ENCODE measurements at regions not wholly inside any gene's neighbourhood (a gene's known extent, or its start where the extent isn't known, plus 50 kb on each side); places are given as distances from the start of the nearest gene placed in this dataset.

- no peaks in the 10 kb centered on the region for H3K36me3 ChIP-seq
- no peaks in the 10 kb centered on the region for H3K27me3 ChIP-seq
- H3K9me3 ChIP-seq = no peaks in the 10 kb centered on the region
- no peak for TF ChIP-seq CTCF (IDR thresholded peaks at IDR 0.05; ENCODE audit: low read depth, low read length)
- H3K4me3 ChIP-seq (ENCODE audit: low read depth, low read length) = no peak overlapping the region
- DNase-seq = no peak
- peaks cover 34% of the 10 kb centered on the region for H3K4me1 ChIP-seq
Observed at GRCh38 chr5:57696825-57697570, 214.4 kb upstream of the ACTBL2 start.

DNA sequence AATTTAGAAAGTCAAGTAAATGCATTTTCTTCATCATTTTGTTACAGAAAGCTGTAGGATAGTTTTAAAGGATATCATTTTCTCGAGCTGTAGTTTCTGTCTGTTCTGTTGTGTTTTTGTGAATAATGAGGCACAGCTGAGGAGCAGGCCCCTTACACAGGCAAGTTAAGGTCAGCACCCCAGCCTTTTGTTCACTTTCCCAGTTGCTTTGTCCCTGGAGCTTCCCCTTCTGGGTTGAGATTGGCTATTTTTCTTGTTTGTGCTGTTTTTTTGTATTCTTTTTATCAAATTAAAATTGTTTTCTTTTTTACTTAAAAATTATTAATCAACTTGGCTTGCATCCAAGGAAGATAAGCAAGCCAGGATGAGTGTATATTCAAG lies 213.8 kb upstream of the ACTBL2 start:
- no peak for DNase-seq
- Histone ChIP-seq H3K4me1 (peaks cover 37% of the 10 kb centered on the region), H3K4me3 (ENCODE audit: low read depth, low read length) (no peak overlapping the region), H3K36me3 (no peaks in the 10 kb centered on the region), H3K9me3 (no peaks in the 10 kb centered on the region), H3K27me3 (no peaks in the 10 kb centered on the region)
- TF ChIP-seq CTCF (IDR thresholded peaks at IDR 0.05; ENCODE audit: low read depth, low read length) = no peak

DNA sequence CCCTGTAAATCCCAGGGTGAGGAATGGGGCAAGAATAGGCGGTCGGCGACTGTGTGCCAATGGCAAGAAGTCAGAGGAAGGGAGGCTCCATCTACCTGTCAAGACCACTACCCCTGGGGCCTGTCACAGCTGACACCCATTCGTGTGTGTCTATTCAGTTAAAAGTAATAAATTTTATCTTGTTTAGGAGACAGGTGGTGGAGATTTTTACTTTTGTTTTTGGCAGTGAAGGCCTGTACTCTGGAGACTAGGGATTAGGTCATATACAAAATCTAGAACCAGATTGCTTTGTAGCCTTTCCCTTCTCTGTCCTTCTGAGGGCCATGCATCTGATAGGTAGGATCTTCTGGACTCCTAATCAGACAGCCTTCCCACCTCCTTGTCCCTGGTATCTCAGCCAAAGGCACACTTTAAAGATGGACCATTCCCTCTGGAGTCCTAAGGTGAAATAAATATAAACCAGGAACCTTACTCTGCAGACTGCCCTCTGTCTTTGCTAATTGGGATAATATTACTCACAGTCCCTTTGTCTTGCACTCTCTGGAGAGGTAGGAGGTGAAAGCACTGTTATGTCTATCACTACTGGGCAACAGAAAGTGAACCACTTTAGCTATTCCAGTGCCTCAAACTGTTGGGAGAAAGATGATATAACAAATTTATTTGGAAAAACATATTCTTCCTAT lies 213.2 kb upstream of the ACTBL2 start:
- no peaks in the 10 kb centered on the region for H3K36me3 ChIP-seq
- H3K27me3 ChIP-seq = no peaks in the 10 kb centered on the region
- no peak for TF ChIP-seq CTCF (IDR thresholded peaks at IDR 0.05; ENCODE audit: low read depth, low read length)
- H3K9me3 ChIP-seq = no peaks in the 10 kb centered on the region
- peak; percentile 13 for DNase-seq
- no peak overlapping the region for H3K4me3 ChIP-seq (ENCODE audit: low read depth, low read length)
- peaks cover 38% of the 10 kb centered on the region for H3K4me1 ChIP-seq

DNA sequence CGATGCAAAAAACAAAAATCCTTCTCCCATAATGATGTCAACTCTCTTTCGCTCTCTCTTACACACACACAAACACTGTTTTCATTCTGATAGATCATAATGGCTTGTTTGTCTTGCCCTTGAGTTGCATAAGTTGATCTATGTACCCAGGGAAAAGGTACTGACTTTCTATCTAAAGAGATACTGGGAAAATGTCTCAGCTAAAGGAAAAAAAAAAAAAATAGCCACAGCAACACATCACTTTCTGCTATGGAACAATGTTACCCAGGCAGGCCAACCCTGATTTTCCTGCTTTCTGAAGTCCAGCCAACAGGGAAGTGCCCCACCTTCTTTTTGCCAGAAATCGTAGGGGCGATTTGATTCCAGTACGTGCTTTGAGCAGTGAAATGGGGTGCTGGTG lies 212.6 kb upstream of the ACTBL2 start:
- no peak for TF ChIP-seq CTCF (IDR thresholded peaks at IDR 0.05; ENCODE audit: low read depth, low read length)
- Histone ChIP-seq H3K36me3 (no peaks in the 10 kb centered on the region), H3K4me1 (peaks cover 38% of the 10 kb centered on the region)

DNA sequence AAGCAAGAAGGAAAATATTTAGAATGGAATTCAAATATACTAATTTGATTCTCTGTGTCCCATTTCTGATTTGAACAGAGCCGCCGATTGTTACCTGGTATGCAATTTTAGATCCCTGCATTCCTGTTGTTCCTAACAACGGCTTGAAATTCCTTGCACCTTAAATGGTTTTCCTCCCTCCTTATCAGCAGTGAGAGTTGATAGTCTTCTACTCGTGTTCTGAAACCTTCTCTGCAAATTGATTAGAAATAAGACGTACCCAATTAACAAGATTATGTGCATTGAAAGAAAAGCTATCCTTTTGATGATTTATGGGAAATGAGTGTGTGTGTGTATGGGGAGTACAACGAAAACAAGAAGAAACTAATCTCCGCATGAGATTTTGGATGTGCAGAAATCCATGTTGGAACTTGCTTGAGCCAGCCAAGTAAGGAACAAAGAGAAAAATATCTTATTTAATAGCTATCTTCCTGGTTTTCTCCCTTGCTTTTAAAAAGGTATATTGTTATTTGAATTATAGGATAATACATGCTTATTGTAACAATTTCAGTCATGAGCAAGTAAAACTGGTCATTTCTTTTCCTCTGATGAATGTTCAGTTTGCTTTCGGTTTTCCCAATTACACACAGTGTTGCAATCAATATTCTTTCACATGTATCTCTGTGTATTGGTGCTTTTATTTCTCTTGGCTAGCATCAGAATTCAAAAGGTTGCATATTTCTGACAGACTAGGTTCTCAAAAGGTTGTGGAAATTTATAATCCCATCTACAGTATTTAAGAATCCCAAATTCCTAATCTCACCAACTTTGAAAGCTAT lies 211.1 kb upstream of the ACTBL2 start:
- H3K4me1 ChIP-seq = peaks cover 38% of the 10 kb centered on the region
- no peak overlapping the region for H3K4me3 ChIP-seq (ENCODE audit: low read depth, low read length)
- DNase-seq = no peak
- H3K36me3 ChIP-seq = no peaks in the 10 kb centered on the region
- no peaks in the 10 kb centered on the region for H3K9me3 ChIP-seq
- no peaks in the 10 kb centered on the region for H3K27me3 ChIP-seq
- TF ChIP-seq CTCF (IDR thresholded peaks at IDR 0.05; ENCODE audit: low read depth, low read length) = no peak

More for the DNA sequence above, 212.6 kb upstream of the ACTBL2 start:
- no peak overlapping the region for H3K4me3 ChIP-seq (ENCODE audit: low read depth, low read length)
- H3K9me3 ChIP-seq = no peaks in the 10 kb centered on the region
- H3K27me3 ChIP-seq = no peaks in the 10 kb centered on the region
- DNase-seq = no peak
